ENCODE measurements at regions not wholly inside any gene's neighbourhood (a gene's known extent, or its start where the extent isn't known, plus 50 kb on each side); places are given as distances from the start of the nearest gene placed in this dataset.

DNA sequence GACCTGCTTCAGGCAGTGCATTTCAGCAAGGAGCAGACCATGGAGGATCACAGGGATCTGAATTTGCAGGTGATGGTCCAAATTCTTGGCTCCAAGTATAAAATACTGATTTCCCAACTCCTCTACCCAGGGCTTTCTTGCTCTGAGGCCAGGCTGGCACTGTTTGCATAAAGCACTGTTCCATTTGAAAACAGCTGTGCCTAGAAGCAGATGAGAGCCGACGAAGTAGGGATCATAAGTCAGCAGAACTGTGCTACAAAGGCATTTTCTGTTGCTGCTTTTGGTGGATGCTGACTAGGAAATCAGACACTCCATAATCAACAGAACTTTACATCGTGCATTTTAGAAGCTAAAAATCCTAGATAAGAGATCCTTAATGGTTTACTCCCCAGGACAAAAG lies 126.4 kb downstream of the MAT2B start:
- TF ChIP-seq, protein P1, sequence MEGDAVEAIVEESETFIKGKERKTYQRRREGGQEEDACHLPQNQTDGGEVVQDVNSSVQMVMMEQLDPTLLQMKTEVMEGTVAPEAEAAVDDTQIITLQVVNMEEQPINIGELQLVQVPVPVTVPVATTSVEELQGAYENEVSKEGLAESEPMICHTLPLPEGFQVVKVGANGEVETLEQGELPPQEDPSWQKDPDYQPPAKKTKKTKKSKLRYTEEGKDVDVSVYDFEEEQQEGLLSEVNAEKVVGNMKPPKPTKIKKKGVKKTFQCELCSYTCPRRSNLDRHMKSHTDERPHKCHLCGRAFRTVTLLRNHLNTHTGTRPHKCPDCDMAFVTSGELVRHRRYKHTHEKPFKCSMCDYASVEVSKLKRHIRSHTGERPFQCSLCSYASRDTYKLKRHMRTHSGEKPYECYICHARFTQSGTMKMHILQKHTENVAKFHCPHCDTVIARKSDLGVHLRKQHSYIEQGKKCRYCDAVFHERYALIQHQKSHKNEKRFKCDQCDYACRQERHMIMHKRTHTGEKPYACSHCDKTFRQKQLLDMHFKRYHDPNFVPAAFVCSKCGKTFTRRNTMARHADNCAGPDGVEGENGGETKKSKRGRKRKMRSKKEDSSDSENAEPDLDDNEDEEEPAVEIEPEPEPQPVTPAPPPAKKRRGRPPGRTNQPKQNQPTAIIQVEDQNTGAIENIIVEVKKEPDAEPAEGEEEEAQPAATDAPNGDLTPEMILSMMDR (IDR thresholded peaks at IDR 0.05), result no peak
- TF ChIP-seq EZH2 (IDR thresholded peaks at IDR 0.05; ENCODE audit: borderline replicate concordance, insufficient read depth, low read depth, low read length, poor library complexity, severe bottlenecking), result no peak
